SH-SY5Y (cell line): ENCODE measurements at regions not wholly inside any gene's neighbourhood (a gene's known extent, or its start where the extent isn't known, plus 50 kb on each side); places are given as distances from the start of the nearest gene placed in this dataset.

ENCODE experiments used
- GATA2 ChIP-seq: IDR thresholded peaks from 2 replicates; pipeline ENCODE4 v1.6.1; 2011; ENCODE audit warnings: mild to moderate bottlenecking, low read depth, low read length
- GATA3 ChIP-seq: IDR thresholded peaks from 2 replicates; pipeline ENCODE4 v1.6.1; 2011; ENCODE audit warnings: low read depth, mild to moderate bottlenecking, low read length, moderate library complexity

GRCh38 chr2:167853717-167854116 lies 393.7 kb downstream of the STK39 start:
- TF ChIP-seq GATA3, result no peak
- TF ChIP-seq GATA2, result no peak
